ENCODE measurements at regions not wholly inside any gene's neighbourhood (a gene's known extent, or its start where the extent isn't known, plus 50 kb on each side); places are given as distances from the start of the nearest gene placed in this dataset.

GRCh38 chr5:131068893-131069643 lies 96.0 kb downstream of the HINT1 start:
- WGBS (ENCODE audit: extremely low coverage, insufficient read length, low lambda C conversion rate), result no CpG with 5 or more reads among the region's 2 CpGs
- Histone ChIP-seq H3T11ph (ENCODE audit: low read length) (no peak overlapping the region), H2BK120ac (ENCODE audit: low read depth, low read length, poor library complexity, severe bottlenecking) (no peak overlapping the region), H3K79me1 (ENCODE audit: insufficient read depth, low read depth, low read length, poor library complexity, severe bottlenecking) (no peaks in the 10 kb centered on the region), H3K27ac (ENCODE audit: insufficient read length, low read depth, low read length) (no peak overlapping the region), H2AFZ (ENCODE audit: low read length) (no peak overlapping the region), H2BK15ac (ENCODE audit: low read depth, low read length) (no peak overlapping the region), H4K8ac (replicated peaks; ENCODE audit: insufficient read length, low read depth, low read length) (no peak overlapping the region), H2AK5ac (ENCODE audit: insufficient read length, low read length) (no peak overlapping the region), H3K9ac (ENCODE audit: extremely low read depth, insufficient read length, low read length) (no peak overlapping the region), H3K18ac (ENCODE audit: insufficient read length, low read depth, low read length) (no peak overlapping the region), H2BK5ac (ENCODE audit: insufficient read length, low read length) (no peak overlapping the region), H3K9me3 (ENCODE audit: control insufficient read depth, low read depth, low read length) (no peaks in the 10 kb centered on the region), H3K27me3 (ENCODE audit: insufficient read depth, low read length) (no peaks in the 10 kb centered on the region), H2BK20ac (ENCODE audit: low read depth, low read length, poor library complexity, severe bottlenecking) (no peak overlapping the region), H3K4me2 (ENCODE audit: insufficient read depth, insufficient read length, low read length) (no peak overlapping the region), H3K4ac (ENCODE audit: low read depth, low read length) (no peak overlapping the region), H3K4me1 (ENCODE audit: insufficient read depth, low read length) (no peaks in the 10 kb centered on the region), H2BK12ac (ENCODE audit: insufficient read length, low read depth, low read length) (no peak overlapping the region), H4K20me1 (ENCODE audit: control insufficient read depth, insufficient read depth, insufficient read length) (no peaks in the 10 kb centered on the region), H3K14ac (ENCODE audit: insufficient read depth, low read length) (no peak overlapping the region), H3K79me2 (ENCODE audit: insufficient read depth, low read length) (no peaks in the 10 kb centered on the region), H4K91ac (ENCODE audit: insufficient read length, low read depth, low read length) (no peak overlapping the region), H3K56ac (ENCODE audit: insufficient read length, low read depth, low read length) (no peak overlapping the region), H3K23me2 (ENCODE audit: insufficient read length, low read depth, low read length, poor library complexity, severe bottlenecking) (no peaks in the 10 kb centered on the region), H3K23ac (ENCODE audit: insufficient read length, low read depth, low read length) (no peak overlapping the region), H4K5ac (ENCODE audit: insufficient read length, low read depth, low read length) (no peak overlapping the region)
- Mint-ChIP-seq H3K4me3 (no peak overlapping the region), H3K9me3 (peaks cover 7 to 19% of the 10 kb centered on the region in 2 experiments), H3K36me3 (ENCODE audit: insufficient read depth in 1 of 3, low read depth in 3 of 3) (peaks cover 6 to 7% (median 6%) of the 10 kb centered on the region in 3 experiments), H3K27me3 (ENCODE audit: low read depth) (no peaks in the 10 kb centered on the region), H3K27ac (no peak overlapping the region), H3K4me1 (peaks cover 0 to 7% of the 10 kb centered on the region in 2 experiments; a peak in 2 of 4 replicates)
- TF ChIP-seq CTCF (conservative IDR thresholded peaks at IDR 0.05), result no peak
- no peak for DNase-seq
